ENCODE measurements at regions not wholly inside any gene's neighbourhood (a gene's known extent, or its start where the extent isn't known, plus 50 kb on each side); places are given as distances from the start of the nearest gene placed in this dataset.

- DNase-seq (ENCODE audit: low read depth): no peak
- no peak overlapping the region for H3K4me3 ChIP-seq (ENCODE audit: low read depth, low read length)
- TF ChIP-seq, protein P1, sequence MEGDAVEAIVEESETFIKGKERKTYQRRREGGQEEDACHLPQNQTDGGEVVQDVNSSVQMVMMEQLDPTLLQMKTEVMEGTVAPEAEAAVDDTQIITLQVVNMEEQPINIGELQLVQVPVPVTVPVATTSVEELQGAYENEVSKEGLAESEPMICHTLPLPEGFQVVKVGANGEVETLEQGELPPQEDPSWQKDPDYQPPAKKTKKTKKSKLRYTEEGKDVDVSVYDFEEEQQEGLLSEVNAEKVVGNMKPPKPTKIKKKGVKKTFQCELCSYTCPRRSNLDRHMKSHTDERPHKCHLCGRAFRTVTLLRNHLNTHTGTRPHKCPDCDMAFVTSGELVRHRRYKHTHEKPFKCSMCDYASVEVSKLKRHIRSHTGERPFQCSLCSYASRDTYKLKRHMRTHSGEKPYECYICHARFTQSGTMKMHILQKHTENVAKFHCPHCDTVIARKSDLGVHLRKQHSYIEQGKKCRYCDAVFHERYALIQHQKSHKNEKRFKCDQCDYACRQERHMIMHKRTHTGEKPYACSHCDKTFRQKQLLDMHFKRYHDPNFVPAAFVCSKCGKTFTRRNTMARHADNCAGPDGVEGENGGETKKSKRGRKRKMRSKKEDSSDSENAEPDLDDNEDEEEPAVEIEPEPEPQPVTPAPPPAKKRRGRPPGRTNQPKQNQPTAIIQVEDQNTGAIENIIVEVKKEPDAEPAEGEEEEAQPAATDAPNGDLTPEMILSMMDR (IDR thresholded peaks at IDR 0.05; ENCODE audit: low read depth, low read length, missing control alignments): no peak
- in situ Hi-C loops (cut with HindIII; ENCODE audit: low sequenced_read_pairs): no loop called here
These were observed 198.0 kb upstream of the MAMLD1 start for GRCh38 chrX:150164971-150165600.

DNA sequence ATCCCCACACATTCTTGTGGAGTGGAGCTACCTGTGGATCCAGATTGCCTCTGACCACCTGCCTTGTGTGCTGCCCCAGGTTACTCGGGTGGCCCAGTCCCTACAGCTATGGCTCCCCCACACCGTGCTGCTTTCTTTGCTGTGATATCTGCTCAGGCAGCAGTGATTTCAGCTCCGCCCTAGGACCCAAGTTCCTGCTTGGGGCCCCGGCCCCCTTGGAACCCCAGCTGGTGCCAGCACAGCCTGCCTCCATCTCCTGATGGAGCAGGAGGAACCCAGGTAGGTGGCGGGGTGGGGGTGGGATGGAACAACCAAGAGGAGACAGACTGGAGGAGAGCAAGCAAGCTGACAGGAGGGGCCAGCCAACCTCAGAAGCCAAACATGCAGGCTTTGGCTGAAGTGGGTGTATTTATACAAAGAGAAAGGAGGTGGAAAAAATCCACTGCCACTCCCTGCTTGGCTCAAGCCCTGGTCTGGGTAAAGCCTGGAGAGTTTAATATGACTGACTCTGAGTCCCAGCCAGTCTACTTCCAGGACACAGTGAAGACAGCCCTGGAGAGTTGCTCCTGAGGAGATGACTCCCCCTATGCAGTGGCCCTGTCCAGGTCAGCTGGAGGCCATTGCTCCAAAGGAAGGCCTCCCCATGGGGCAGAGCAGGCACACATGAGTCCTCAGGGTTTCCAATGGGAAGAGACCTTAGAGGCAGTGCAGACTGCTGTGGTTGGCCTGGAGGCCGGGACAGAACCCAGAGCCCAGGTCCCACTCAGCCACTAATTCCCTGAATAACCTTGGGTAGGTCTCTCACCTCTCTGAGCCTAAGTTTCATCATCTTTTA lies 197.1 kb upstream of the MAMLD1 start:
- in situ Hi-C loops (cut with HindIII; ENCODE audit: low sequenced_read_pairs): no loop called here
- TF ChIP-seq, protein P1 (IDR thresholded peaks at IDR 0.05; ENCODE audit: low read depth, low read length, missing control alignments): no peak
- DNase-seq (ENCODE audit: low read depth): no peak
- H3K4me3 ChIP-seq (ENCODE audit: low read depth, low read length): no peak overlapping the region

- in situ Hi-C loops (cut with HindIII; ENCODE audit: low sequenced_read_pairs): no loop called here
- TF ChIP-seq, protein P1 (IDR thresholded peaks at IDR 0.05; ENCODE audit: low read depth, low read length, missing control alignments): no peak
- H3K4me3 ChIP-seq (ENCODE audit: low read depth, low read length): no peak overlapping the region
- no peak for DNase-seq (ENCODE audit: low read depth)
These were observed 195.4 kb upstream of the MAMLD1 start for GRCh38 chrX:150167482-150168324.

GRCh38 chrX:150182161-150182560 lies 181.0 kb upstream of the MAMLD1 start:
- no peak for DNase-seq (ENCODE audit: low read depth)
- TF ChIP-seq, protein P1 (IDR thresholded peaks at IDR 0.05; ENCODE audit: low read depth, low read length, missing control alignments): no peak
- in situ Hi-C loops (cut with HindIII; ENCODE audit: low sequenced_read_pairs): no loop called here
- H3K4me3 ChIP-seq (ENCODE audit: low read depth, low read length): no peak overlapping the region

GRCh38 chrX:150184491-150184890 lies 178.6 kb upstream of the MAMLD1 start:
- TF ChIP-seq, protein P1 (IDR thresholded peaks at IDR 0.05; ENCODE audit: low read depth, low read length, missing control alignments): no peak
- DNase-seq (ENCODE audit: low read depth): peak; percentile 49
- in situ Hi-C loops (cut with HindIII; ENCODE audit: low sequenced_read_pairs): no loop called here
- H3K4me3 ChIP-seq (ENCODE audit: low read depth, low read length): no peak overlapping the region

DNA sequence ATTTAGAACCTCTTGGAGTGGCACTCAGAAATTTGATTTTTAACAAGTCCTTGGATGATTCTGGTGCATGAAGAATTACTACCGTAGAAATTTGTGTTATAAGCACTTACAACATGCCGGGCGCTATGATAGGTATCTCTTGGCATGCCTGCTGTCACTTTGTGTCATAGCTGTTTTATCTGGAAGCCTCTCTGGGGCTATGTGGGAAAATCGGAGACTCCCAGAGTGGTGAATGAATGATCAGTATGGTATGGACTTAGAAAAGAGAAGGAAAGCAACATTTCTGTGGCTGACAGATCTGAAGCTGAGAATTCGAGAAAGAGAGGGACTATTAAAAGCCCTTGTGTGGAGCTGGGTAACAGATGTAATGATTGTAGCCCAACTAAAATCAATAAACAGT lies 177.4 kb upstream of the MAMLD1 start:
- DNase-seq (ENCODE audit: low read depth): no peak
- no peak overlapping the region for H3K4me3 ChIP-seq (ENCODE audit: low read depth, low read length)
- TF ChIP-seq, protein P1 (IDR thresholded peaks at IDR 0.05; ENCODE audit: low read depth, low read length, missing control alignments): no peak
- in situ Hi-C loops (cut with HindIII; ENCODE audit: low sequenced_read_pairs): no loop called here

All from astrocyte of the cerebellum (primary cell).